Activated naive CD4-positive, alpha-beta T cell treated with anti-CD3 and anti-CD28 coated beads, Interleukin-2, amount 50 U/mL, for 24 hours (primary cell): ENCODE measurements at regions not wholly inside any gene's neighbourhood (a gene's known extent, or its start where the extent isn't known, plus 50 kb on each side); places are given as distances from the start of the nearest gene placed in this dataset.

ENCODE experiments used
- H3K27ac Mint-ChIP-seq: one replicate; pipeline ENCODE4 v1.8.0; 2021; ENCODE audit warnings: mild to moderate bottlenecking, mixed read lengths
- H3K27me3 Mint-ChIP-seq: one replicate; pipeline ENCODE4 v1.8.0; 2021; ENCODE audit warnings: mixed read lengths
- H3K36me3 Mint-ChIP-seq: one replicate; pipeline ENCODE4 v1.8.0; 2021; ENCODE audit warnings: mixed read lengths
- H3K4me1 Mint-ChIP-seq: one replicate; pipeline ENCODE4 v1.8.0; 2021; ENCODE audit warnings: mixed read lengths
- H3K4me3 Mint-ChIP-seq: one replicate; pipeline ENCODE4 v1.8.0; 2021; ENCODE audit warnings: mild to moderate bottlenecking, mixed read lengths
- H3K9me3 Mint-ChIP-seq: one replicate; pipeline ENCODE4 v1.8.0; 2021; ENCODE audit warnings: mixed read lengths

DNA sequence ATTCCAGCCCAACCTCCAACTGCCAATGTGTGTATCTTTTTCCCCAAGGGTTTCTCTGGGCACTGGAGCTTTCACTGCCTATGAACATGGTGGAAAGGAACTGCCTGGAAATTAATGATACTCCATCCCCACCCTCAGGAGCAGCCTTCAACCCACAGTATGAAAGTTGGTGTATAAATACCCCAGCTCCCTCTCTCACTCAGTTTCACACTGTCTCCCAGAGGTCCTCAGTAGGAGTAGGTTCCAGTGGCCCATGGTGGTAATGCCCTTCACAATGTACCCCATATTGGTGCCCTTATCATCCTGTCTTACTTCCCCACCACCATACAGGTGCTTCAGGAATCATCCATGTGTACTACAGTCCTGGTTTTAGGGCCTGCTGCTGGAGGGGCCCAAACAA lies 462.6 kb downstream of the MIAT start:
- H3K4me1 Mint-ChIP-seq = no peaks in the 10 kb centered on the region
- H3K9me3 Mint-ChIP-seq = no peaks in the 10 kb centered on the region
- no peak overlapping the region for H3K27ac Mint-ChIP-seq
- no peak overlapping the region for H3K4me3 Mint-ChIP-seq
- no peaks in the 10 kb centered on the region for H3K36me3 Mint-ChIP-seq
- peaks cover 3% of the 10 kb centered on the region for H3K27me3 Mint-ChIP-seq

DNA sequence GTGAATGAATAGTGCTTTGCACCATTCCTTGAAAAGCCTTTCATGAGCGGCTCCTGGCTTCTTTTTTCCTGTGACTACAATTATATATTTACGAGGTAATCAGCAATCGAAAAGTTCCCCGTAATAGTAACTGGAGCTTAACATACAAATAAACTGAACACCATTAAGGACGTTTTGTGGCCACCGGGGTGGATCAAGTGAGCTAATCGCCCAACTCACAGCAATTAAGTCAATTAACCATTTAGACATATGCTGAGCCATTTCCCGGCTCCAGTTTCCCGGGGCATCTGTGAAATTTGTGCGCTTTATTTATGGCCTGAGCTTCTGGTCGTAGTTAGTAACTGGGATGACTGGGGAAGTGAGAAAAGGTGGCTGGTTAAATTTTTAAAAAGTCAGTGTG lies 465.2 kb downstream of the MIAT start:
- no peaks in the 10 kb centered on the region for H3K4me1 Mint-ChIP-seq
- peaks cover 6% of the 10 kb centered on the region for H3K27me3 Mint-ChIP-seq
- H3K36me3 Mint-ChIP-seq = no peaks in the 10 kb centered on the region
- H3K9me3 Mint-ChIP-seq = no peaks in the 10 kb centered on the region
- H3K4me3 Mint-ChIP-seq = no peak overlapping the region
- no peak overlapping the region for H3K27ac Mint-ChIP-seq

DNA sequence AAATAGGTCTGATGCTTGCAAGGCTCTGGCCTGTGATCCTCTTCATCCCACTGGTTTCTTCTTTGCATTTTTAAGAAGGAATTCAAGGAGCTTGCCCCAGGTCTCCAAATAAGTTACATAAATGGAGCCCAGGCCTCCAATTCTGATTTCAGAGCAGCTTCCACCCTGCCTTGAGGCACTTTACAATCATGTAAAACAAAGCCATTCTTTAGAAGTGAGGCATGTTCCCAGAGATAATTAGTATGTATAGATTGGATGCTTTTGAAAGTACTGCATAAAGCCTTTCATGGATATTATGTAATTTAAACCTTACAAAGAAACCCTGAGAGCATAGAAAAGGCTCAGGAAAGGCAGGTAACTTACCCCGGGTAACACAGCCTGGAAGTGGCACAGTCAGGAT lies 466.5 kb downstream of the MIAT start:
- no peaks in the 10 kb centered on the region for H3K4me1 Mint-ChIP-seq
- H3K27me3 Mint-ChIP-seq = peaks cover 6% of the 10 kb centered on the region
- H3K4me3 Mint-ChIP-seq = no peak overlapping the region
- no peaks in the 10 kb centered on the region for H3K9me3 Mint-ChIP-seq
- H3K36me3 Mint-ChIP-seq = no peaks in the 10 kb centered on the region
- H3K27ac Mint-ChIP-seq = no peak overlapping the region

DNA sequence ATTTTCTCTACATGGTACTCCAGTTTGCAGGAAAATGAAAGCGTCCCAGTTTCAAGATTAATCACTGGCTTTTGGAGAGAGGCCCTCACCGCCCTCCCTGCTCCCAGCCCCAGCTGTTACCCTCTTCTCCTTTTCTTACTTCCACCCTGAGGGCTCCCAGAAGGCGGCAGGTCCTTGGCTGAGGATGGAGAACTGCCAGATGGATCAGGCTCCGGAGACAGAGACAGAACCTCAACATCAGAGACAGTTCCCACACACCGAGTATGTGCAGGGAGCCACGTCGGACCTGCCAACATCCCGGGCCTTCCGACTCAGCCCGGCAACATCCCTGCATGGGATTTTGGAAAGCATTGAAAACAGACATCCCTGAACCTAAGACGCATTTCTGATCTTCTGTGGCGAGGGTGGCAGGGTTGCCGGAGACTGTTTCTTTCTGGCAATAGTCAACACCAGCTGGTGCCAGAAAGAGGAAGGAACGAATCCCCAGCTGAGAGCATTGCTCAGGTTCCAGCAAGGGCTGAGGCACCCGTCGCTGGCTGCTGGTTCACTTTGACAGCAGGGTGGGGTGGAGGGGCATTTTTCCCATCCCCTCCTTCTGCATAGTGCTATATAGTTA lies 467.1 kb downstream of the MIAT start:
- H3K27ac Mint-ChIP-seq = no peak overlapping the region
- H3K4me3 Mint-ChIP-seq = no peak overlapping the region

DNA sequence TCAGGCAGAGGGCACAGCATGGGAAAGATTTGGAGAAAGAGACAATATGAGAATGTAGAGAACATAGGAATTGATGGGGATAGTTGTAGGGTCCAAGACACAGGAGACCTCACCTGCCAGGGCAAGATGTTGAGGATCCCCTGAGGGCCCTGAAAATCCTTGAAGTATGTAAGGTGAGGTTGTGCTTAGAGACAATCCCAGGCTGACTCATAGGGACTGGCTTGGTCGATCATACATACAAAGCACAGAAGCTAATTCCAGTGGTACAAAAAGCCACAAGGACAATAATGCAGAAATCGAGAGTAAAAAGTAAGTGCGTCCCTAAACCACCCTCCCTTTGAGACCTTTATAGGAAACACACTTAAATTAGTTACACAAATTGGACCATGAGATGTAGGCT lies 468.2 kb downstream of the MIAT start:
- Mint-ChIP-seq H3K9me3 (no peaks in the 10 kb centered on the region), H3K4me1 (no peaks in the 10 kb centered on the region), H3K27me3 (peaks cover 10% of the 10 kb centered on the region)

More for the DNA sequence above, 467.1 kb downstream of the MIAT start:
- peaks cover 10% of the 10 kb centered on the region for H3K27me3 Mint-ChIP-seq
- H3K9me3 Mint-ChIP-seq = no peaks in the 10 kb centered on the region
- no peaks in the 10 kb centered on the region for H3K4me1 Mint-ChIP-seq
- no peaks in the 10 kb centered on the region for H3K36me3 Mint-ChIP-seq

DNA sequence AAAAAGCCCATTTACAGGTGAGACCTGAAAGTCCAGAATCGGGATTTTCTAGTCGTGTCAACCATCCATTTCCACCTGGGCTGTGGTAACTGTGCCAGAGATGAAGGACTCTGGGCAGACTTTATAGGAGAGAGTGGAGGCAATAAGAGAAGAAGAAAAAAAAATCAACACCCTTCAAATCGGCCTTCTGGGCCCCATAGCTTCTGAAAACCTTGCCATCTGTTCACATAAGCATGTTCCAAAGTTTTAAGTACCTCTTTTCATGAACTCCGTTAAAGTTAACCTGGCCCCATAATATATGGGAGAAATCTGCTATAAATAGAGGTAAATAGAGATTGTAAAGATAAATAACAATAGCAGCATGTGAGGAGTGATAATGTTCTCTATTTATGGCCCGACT lies 470.5 kb downstream of the MIAT start:
- H3K4me3 Mint-ChIP-seq = no peak overlapping the region
- H3K27ac Mint-ChIP-seq = no peak overlapping the region
- no peaks in the 10 kb centered on the region for H3K4me1 Mint-ChIP-seq
- H3K36me3 Mint-ChIP-seq = no peaks in the 10 kb centered on the region
- peaks cover 16% of the 10 kb centered on the region for H3K27me3 Mint-ChIP-seq
- H3K9me3 Mint-ChIP-seq = no peaks in the 10 kb centered on the region

More for the DNA sequence above, 468.2 kb downstream of the MIAT start:
- Mint-ChIP-seq H3K36me3 (no peaks in the 10 kb centered on the region), H3K4me3 (no peak overlapping the region), H3K27ac (no peak overlapping the region)

DNA sequence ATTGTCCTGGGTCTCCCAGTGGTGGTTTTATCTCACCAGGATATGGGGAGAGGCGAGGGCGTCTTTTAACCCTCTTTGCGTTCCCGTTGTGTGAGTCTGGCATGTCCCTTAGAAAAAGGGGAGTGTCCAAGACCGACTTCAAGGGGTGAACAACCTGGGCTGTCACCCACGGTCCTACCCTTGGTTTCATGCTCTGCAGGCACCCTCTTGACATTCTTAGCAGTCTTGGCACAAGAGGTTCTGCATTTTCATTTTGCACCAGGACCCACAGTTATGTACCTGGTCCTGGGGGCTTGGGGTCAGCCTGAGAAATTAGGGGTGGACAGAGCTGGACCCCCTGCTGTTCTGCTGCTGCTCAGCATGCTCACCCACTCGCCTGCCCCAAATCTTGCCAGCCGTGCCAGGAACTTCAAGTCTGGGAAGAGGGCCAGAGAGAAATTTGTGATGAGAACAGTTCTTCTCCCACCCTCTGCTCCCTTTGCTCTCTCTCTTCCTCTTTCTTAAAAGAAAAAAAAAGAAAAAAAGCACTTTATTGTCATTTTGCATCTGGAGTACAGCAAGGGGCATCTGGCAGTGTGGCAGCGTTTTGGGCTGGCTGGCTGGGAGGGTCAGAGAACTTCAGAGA lies 471.2 kb downstream of the MIAT start:
- H3K4me3 Mint-ChIP-seq = no peak overlapping the region
- H3K27me3 Mint-ChIP-seq = peaks cover 16% of the 10 kb centered on the region
- no peaks in the 10 kb centered on the region for H3K4me1 Mint-ChIP-seq
- H3K27ac Mint-ChIP-seq = no peak overlapping the region
- H3K9me3 Mint-ChIP-seq = no peaks in the 10 kb centered on the region
- no peaks in the 10 kb centered on the region for H3K36me3 Mint-ChIP-seq

DNA sequence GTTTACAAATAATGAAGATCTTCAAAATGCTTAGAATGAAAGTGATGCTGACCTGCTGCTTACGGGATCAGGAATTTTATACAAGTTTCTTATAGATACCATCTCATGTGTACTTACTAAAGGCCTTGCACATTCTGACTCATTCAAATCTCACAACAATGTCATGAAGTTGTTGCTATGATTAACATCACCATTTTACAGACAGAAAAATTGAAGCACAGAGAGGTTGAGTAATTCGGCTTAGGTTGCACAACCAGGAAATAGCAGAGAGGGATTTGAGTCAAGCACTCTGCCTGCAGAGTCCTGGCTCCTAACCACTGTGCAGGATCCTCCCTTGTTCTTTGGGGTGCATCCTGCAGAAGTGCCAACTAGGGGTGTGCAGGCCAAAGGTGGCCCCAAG lies 471.9 kb downstream of the MIAT start:
- no peak overlapping the region for H3K4me3 Mint-ChIP-seq
- H3K4me1 Mint-ChIP-seq = no peaks in the 10 kb centered on the region
- no peak overlapping the region for H3K27ac Mint-ChIP-seq
- H3K27me3 Mint-ChIP-seq = peaks cover 20% of the 10 kb centered on the region
- no peaks in the 10 kb centered on the region for H3K9me3 Mint-ChIP-seq
- no peaks in the 10 kb centered on the region for H3K36me3 Mint-ChIP-seq

DNA sequence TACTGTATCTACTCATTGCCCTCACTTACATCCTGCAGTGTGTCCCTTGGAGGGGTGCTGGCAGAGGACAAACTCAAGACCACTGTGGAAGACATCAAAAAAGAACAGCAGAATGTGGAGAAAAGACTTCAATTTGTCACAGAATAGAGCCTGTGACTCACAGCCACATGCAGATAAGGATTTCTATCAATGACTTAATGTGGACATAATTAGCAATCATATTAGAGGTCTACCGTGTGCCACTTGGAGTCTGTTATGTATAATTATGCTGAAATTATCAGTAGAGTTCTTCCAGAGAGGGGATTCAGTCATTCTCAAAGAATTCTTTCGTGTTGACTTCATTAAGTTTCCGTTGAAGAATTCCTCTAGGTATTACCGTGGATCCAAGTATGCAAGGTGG lies 473.5 kb downstream of the MIAT start:
- H3K36me3 Mint-ChIP-seq = no peaks in the 10 kb centered on the region
- peaks cover 14% of the 10 kb centered on the region for H3K27me3 Mint-ChIP-seq
- no peak overlapping the region for H3K4me3 Mint-ChIP-seq
- no peaks in the 10 kb centered on the region for H3K9me3 Mint-ChIP-seq
- H3K4me1 Mint-ChIP-seq = no peaks in the 10 kb centered on the region
- H3K27ac Mint-ChIP-seq = no peak overlapping the region

DNA sequence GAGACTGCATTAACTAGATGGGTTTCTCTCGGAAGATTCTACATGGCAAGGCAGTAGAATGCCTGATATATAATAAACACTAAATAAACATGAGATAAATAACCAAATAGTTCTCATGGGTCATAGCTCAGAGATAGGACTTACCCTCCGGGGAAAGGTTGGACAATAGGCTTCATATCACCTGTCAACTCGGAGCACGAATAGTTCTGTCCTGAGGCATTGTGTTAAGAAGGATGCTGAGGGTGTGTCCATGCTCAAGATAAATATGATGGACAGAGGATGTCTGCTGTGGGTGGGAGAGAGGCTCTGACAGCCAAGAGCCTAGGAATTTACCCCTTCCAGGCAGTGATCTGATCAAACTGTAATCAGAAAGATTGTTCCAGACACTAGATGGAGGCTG lies 474.0 kb downstream of the MIAT start:
- H3K4me3 Mint-ChIP-seq = no peak overlapping the region
- H3K4me1 Mint-ChIP-seq = no peaks in the 10 kb centered on the region
- H3K27ac Mint-ChIP-seq = no peak overlapping the region
- H3K36me3 Mint-ChIP-seq = no peaks in the 10 kb centered on the region
- H3K27me3 Mint-ChIP-seq = peaks cover 14% of the 10 kb centered on the region
- no peaks in the 10 kb centered on the region for H3K9me3 Mint-ChIP-seq

DNA sequence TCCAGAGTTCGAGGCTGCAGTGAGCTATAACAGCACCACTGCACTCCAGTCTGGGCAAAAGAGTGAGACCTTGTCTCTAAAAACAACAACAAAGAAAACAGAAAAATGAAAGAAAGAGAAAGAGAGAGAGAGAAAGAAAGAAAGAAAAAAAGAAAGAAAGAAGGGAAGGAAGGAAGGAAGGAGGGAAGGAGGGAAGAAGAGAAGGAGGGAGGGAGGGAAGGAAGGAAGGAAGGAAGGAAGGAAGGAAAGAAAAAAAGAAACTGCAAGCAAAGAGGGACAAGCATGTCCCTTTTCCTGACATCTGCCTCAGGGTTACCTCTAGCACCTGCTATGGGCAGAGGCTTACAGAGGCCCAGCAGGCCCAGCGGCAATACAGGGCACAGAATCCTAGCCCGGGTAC lies 475.0 kb downstream of the MIAT start:
- Mint-ChIP-seq H3K4me3 (no peak overlapping the region), H3K36me3 (no peaks in the 10 kb centered on the region), H3K27ac (no peak overlapping the region), H3K27me3 (peaks cover 15% of the 10 kb centered on the region), H3K4me1 (no peaks in the 10 kb centered on the region), H3K9me3 (no peaks in the 10 kb centered on the region)

DNA sequence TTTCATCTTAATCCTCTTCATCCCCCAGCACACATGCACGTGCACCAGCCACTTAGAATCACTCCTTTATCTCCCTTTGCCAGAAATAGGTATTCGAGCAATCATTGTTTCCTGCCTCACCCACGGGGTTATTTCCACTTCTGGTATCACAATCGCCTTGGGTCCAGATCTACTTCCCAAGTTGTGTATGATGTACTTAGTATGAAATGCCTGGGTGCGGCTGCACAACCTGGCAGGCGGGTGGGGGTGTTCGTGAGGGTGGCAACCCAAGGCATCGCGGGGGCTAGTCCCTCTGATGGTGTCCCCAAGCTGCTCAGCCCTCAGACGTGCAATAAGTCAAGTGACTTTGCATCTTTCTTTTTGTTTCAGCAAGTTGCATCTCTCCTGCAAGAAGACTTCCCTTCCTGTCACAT lies 475.6 kb downstream of the MIAT start:
- Mint-ChIP-seq H3K27me3 (peaks cover 15% of the 10 kb centered on the region), H3K36me3 (no peaks in the 10 kb centered on the region), H3K9me3 (no peaks in the 10 kb centered on the region), H3K4me1 (no peaks in the 10 kb centered on the region), H3K27ac (no peak overlapping the region), H3K4me3 (no peak overlapping the region)

DNA sequence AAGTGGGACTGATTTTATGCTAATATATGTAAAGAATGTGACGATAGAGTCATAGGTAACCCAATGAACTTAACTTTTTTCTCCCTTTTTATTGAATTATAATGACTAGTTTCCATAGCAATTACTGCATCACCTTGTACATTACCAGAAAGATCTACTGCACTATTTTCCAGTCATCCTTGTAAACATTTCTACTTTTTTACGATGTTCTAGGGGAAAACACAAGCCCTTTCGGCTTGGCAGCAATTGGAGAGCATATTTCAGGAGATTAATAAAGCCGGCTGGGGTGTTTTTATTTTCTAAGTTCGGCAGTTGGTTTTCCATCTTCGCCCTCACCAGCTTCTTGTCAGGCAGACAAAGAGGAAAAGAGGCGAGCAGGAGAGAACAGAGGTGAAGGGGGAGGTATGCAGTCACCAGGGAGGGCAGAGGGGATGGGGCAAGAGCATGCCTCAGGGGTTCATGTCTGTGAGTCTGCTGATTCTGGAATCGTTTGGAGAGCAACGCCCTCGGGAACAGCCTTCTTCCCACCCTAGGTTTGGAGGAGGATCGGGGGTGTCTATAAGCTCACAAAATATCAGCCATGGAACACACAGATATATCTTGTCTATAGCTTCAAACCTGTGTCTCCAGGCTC lies 476.4 kb downstream of the MIAT start:
- Mint-ChIP-seq H3K9me3 (no peaks in the 10 kb centered on the region), H3K4me3 (no peak overlapping the region), H3K4me1 (no peaks in the 10 kb centered on the region)

DNA sequence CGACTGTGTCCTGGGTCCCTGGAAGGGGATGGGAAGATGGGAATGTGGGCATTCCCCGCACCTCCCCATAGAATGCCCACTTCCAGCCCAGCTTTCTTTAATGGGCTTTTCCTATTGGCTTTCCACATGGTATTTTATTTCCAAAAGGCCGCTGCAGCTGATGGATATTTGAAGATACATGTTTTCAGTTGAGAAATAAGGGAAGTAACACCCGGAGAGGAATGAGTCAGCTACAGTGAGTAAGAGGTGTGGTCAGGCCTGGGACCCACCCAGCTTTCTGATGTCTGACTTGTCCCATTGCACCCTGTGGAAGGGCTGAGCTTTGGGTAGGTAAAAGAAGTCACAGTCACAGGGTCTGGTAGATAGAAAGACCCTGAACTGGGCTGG lies 476.9 kb downstream of the MIAT start:
- no peaks in the 10 kb centered on the region for H3K9me3 Mint-ChIP-seq
- H3K4me1 Mint-ChIP-seq = no peaks in the 10 kb centered on the region
- H3K4me3 Mint-ChIP-seq = no peak overlapping the region
- no peak overlapping the region for H3K27ac Mint-ChIP-seq
- peaks cover 11% of the 10 kb centered on the region for H3K27me3 Mint-ChIP-seq
- no peaks in the 10 kb centered on the region for H3K36me3 Mint-ChIP-seq

More for the DNA sequence above, 476.4 kb downstream of the MIAT start:
- Mint-ChIP-seq H3K36me3 (no peaks in the 10 kb centered on the region), H3K27me3 (peaks cover 15% of the 10 kb centered on the region), H3K27ac (no peak overlapping the region)

DNA sequence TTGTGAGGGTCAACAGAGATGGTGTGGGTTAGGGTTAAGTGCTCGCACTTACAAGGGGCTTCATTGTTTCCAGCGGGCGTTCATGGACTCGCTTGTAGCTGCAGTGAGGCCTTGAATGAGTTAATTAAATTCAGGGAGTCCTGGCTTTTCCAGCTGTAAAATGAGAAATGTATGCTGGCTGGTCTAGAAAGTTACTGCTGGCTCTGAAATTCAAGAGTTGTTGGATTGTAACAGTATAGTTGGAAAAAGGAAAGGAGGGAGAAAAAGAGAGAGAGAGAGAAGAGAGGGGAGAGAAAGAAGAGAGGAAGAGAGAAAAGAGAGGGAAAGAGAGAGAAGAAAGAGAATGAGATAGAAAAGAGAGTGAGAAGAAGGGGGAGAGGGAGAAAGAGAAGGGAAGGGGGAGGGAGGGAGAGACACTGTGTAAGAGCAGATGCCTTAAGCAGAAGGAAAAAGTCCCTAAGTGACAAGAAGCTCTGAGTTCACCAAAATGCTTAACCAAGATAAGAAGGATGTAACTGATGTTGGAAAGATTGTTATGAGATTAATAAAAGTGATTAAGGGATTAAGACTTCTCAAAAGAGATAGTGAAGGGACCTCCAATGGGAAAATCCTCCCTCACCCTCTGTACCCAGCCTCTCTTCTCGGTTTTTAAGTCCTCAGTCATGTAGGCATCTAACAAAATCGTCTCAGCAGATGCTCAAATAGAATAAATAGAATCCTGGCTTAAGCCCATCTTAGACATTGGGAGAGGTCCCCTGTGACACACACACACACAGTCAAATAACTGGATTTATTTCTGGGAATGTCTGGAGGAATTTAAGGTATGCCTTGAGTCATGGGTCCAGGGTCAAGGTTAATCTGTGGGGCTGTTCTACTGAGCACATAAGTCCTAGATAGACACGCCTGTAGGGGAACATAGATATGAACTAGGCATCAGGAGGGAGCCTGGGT lies 477.9 kb downstream of the MIAT start:
- no peaks in the 10 kb centered on the region for H3K4me1 Mint-ChIP-seq
- no peak overlapping the region for H3K4me3 Mint-ChIP-seq
- no peaks in the 10 kb centered on the region for H3K36me3 Mint-ChIP-seq
- H3K27ac Mint-ChIP-seq = no peak overlapping the region
- peaks cover 11% of the 10 kb centered on the region for H3K27me3 Mint-ChIP-seq
- H3K9me3 Mint-ChIP-seq = no peaks in the 10 kb centered on the region

DNA sequence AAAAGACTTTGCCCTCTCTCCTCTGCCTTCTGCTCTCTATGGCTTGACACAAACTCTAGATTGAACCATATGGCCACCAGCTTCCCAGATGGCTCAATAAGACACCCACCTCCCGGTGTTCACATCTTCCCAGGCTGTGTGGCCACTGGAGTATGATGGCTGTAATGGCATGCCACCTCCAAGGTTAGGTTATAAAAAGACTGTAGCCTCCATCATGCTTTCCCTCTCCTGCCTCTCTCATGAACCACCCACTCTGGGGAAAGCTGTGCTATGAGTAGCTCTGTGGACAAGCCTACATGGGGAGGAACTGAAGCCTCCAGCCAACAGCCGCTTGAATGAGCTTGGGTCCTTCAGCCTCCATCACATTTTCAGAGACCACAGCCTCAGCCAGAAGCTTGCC lies 479.2 kb downstream of the MIAT start:
- Mint-ChIP-seq H3K27ac (no peak overlapping the region), H3K9me3 (no peaks in the 10 kb centered on the region), H3K4me1 (no peaks in the 10 kb centered on the region), H3K27me3 (peaks cover 8% of the 10 kb centered on the region), H3K4me3 (no peak overlapping the region), H3K36me3 (no peaks in the 10 kb centered on the region)
